ENCODE measurements at regions not wholly inside any gene's neighbourhood (a gene's known extent, or its start where the extent isn't known, plus 50 kb on each side); places are given as distances from the start of the nearest gene placed in this dataset.
"Not testable (repeated sequence)": the region's sequence is repeated elsewhere in the genome, so short reads cannot be mapped to it uniquely, and the experiment has no call there.

GRCh38 chr4:117700111-117700892 is 334.0 kb upstream of the NDST3 start:
- no peaks in the 10 kb centered on the region for H3K36me3 Mint-ChIP-seq (ENCODE audit: unreplicated experiment)
- no peaks in the 10 kb centered on the region for H3K27me3 Mint-ChIP-seq (ENCODE audit: unreplicated experiment)
- no peaks in the 10 kb centered on the region for H3K4me1 Mint-ChIP-seq (ENCODE audit: unreplicated experiment)

DNA sequence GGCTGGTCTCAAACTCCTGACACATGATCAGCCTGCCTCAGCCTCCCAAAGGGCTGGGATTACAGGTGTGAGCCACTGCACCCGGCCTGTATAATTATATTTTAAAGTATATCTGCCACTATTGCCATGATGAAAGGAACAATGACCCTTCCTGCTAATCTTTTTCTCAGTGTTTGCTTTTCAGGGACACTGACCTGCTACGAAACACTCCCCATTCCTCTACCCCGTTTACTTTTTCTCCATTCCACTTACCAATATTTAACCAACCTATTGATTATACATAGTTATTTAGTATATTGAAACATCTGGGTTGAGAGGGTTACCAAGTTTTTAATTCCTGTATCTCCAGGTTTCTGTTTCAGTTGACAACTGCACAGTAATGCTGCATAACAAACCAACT is 331.9 kb upstream of the NDST3 start:
- H3K4me3 Mint-ChIP-seq (ENCODE audit: unreplicated experiment): no peak overlapping the region
- H3K36me3 Mint-ChIP-seq (ENCODE audit: unreplicated experiment): no peaks in the 10 kb centered on the region
- TF ChIP-seq, protein P1, sequence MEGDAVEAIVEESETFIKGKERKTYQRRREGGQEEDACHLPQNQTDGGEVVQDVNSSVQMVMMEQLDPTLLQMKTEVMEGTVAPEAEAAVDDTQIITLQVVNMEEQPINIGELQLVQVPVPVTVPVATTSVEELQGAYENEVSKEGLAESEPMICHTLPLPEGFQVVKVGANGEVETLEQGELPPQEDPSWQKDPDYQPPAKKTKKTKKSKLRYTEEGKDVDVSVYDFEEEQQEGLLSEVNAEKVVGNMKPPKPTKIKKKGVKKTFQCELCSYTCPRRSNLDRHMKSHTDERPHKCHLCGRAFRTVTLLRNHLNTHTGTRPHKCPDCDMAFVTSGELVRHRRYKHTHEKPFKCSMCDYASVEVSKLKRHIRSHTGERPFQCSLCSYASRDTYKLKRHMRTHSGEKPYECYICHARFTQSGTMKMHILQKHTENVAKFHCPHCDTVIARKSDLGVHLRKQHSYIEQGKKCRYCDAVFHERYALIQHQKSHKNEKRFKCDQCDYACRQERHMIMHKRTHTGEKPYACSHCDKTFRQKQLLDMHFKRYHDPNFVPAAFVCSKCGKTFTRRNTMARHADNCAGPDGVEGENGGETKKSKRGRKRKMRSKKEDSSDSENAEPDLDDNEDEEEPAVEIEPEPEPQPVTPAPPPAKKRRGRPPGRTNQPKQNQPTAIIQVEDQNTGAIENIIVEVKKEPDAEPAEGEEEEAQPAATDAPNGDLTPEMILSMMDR (IDR thresholded peaks at IDR 0.05): no peak
- H3K27ac Mint-ChIP-seq (ENCODE audit: unreplicated experiment): no peak overlapping the region
- no peaks in the 10 kb centered on the region for H3K27me3 Mint-ChIP-seq (ENCODE audit: unreplicated experiment)
- no peak for DNase-seq (ENCODE audit: extremely low spot score, unreplicated experiment)
- H3K9me3 Mint-ChIP-seq (ENCODE audit: unreplicated experiment): no peaks in the 10 kb centered on the region
- H3K4me1 Mint-ChIP-seq (ENCODE audit: unreplicated experiment): no peaks in the 10 kb centered on the region

More at GRCh38 chr4:117700111-117700892, 334.0 kb upstream of the NDST3 start:
- H3K9me3 Mint-ChIP-seq (ENCODE audit: unreplicated experiment): peaks cover 8% of the 10 kb centered on the region
- DNase-seq (ENCODE audit: extremely low spot score, unreplicated experiment): no peak
- H3K27ac Mint-ChIP-seq (ENCODE audit: unreplicated experiment): no peak overlapping the region
- TF ChIP-seq, protein P1 (IDR thresholded peaks at IDR 0.05): peak; percentile 27
- no peak overlapping the region for H3K4me3 Mint-ChIP-seq (ENCODE audit: unreplicated experiment)

- Mint-ChIP-seq H3K36me3 (ENCODE audit: unreplicated experiment) (no peaks in the 10 kb centered on the region), H3K27ac (ENCODE audit: unreplicated experiment) (no peak overlapping the region), H3K4me1 (ENCODE audit: unreplicated experiment) (no peaks in the 10 kb centered on the region), H3K9me3 (ENCODE audit: unreplicated experiment) (peaks cover 6% of the 10 kb centered on the region), H3K27me3 (ENCODE audit: unreplicated experiment) (no peaks in the 10 kb centered on the region), H3K4me3 (ENCODE audit: unreplicated experiment) (no peak overlapping the region)
- DNase-seq (ENCODE audit: extremely low spot score, unreplicated experiment): no peak
- TF ChIP-seq, protein P1 (IDR thresholded peaks at IDR 0.05): no peak
Observed at GRCh38 chr4:117704721-117705120, 329.6 kb upstream of the NDST3 start.

- Mint-ChIP-seq H3K27ac (ENCODE audit: unreplicated experiment) (no peak overlapping the region), H3K36me3 (ENCODE audit: unreplicated experiment) (no peaks in the 10 kb centered on the region), H3K4me3 (ENCODE audit: unreplicated experiment) (no peak overlapping the region), H3K4me1 (ENCODE audit: unreplicated experiment) (no peaks in the 10 kb centered on the region), H3K9me3 (ENCODE audit: unreplicated experiment) (peaks cover 16% of the 10 kb centered on the region), H3K27me3 (ENCODE audit: unreplicated experiment) (no peaks in the 10 kb centered on the region)
- TF ChIP-seq, protein P1 (IDR thresholded peaks at IDR 0.05): no peak
- DNase-seq (ENCODE audit: extremely low spot score, unreplicated experiment): no peak
Observed at GRCh38 chr4:117740736-117741135, 293.6 kb upstream of the NDST3 start.

GRCh38 chr4:117745379-117745778 is 288.9 kb upstream of the NDST3 start:
- not testable (repeated sequence) for H3K4me1 Mint-ChIP-seq (ENCODE audit: unreplicated experiment); H3K27me3 Mint-ChIP-seq (ENCODE audit: unreplicated experiment); H3K4me3 Mint-ChIP-seq (ENCODE audit: unreplicated experiment); H3K9me3 Mint-ChIP-seq (ENCODE audit: unreplicated experiment); H3K36me3 Mint-ChIP-seq (ENCODE audit: unreplicated experiment); DNase-seq (ENCODE audit: extremely low spot score, unreplicated experiment); H3K27ac Mint-ChIP-seq (ENCODE audit: unreplicated experiment)
